Cardiac fibroblast (primary cell): ENCODE measurements at regions not wholly inside any gene's neighbourhood (a gene's known extent, or its start where the extent isn't known, plus 50 kb on each side); places are given as distances from the start of the nearest gene placed in this dataset.
"Not testable (repeated sequence)": the region's sequence is repeated elsewhere in the genome, so short reads cannot be mapped to it uniquely, and the experiment has no call there.

Source experiments
- DNase-seq, 2 donors: peaks; one replicate each; pipeline versions ENCODE4 v3.0.0 to v3.0.0-alpha.2; 2010; ENCODE audit warnings: low read depth in 2 of 2
- H3K4me3 ChIP-seq, 2 donors: replicated peaks in 1 of 2; 1 replicate in 1 of 2; 2 replicates in 1 of 2; pipeline ENCODE4 v1.5.1; 2011; ENCODE audit warnings: low read depth in 2 of 2, low read length in 2 of 2, mild to moderate bottlenecking in 2 of 2, moderate library complexity in 1 of 2
- CTCF ChIP-seq: IDR thresholded peaks from one replicate; pipeline ENCODE4 v1.5.1; 2011; ENCODE audit warnings: low read depth, mild to moderate bottlenecking, low read length, inconsistent platforms

- no peak overlapping the region for H3K4me3 ChIP-seq
- DNase-seq, result no peak
- no peak for TF ChIP-seq CTCF
Measured at GRCh38 chr14:22492622-22493542, 96.1 kb downstream of the DAD1 start.

GRCh38 chr14:22491683-22492621, 97.1 kb downstream of the DAD1 start:
- H3K4me3 ChIP-seq, result no peak overlapping the region
- no peak for TF ChIP-seq CTCF
- no peak for DNase-seq

- not testable (repeated sequence) for DNase-seq, H3K4me3 ChIP-seq
Measured at GRCh38 chr14:22491053-22491452, 98.0 kb downstream of the DAD1 start.

- no peak for DNase-seq
- TF ChIP-seq CTCF, result no peak
- no peak overlapping the region for H3K4me3 ChIP-seq
Measured at GRCh38 chr14:22489957-22490950, 98.8 kb downstream of the DAD1 start.

GRCh38 chr14:22489244-22489545, 99.8 kb downstream of the DAD1 start:
- TF ChIP-seq CTCF, result no peak
- no peak for DNase-seq
- H3K4me3 ChIP-seq, result no peak overlapping the region

GRCh38 chr14:22488522-22489243, 100.3 kb downstream of the DAD1 start:
- no peak overlapping the region for H3K4me3 ChIP-seq
- DNase-seq, result no peak
- no peak for TF ChIP-seq CTCF
